HG03175 (cell line): ENCODE measurements at regions not wholly inside any gene's neighbourhood (a gene's known extent, or its start where the extent isn't known, plus 50 kb on each side); places are given as distances from the start of the nearest gene placed in this dataset.

Source experiments
- ATAC-seq: cut with Tn5 transposase; IDR thresholded peaks from one replicate; pipeline ENCODE4 v1.9.1; 2021; ENCODE audit warnings: mild to moderate bottlenecking, moderate library complexity; ENCODE audit not compliant: unreplicated experiment

DNA sequence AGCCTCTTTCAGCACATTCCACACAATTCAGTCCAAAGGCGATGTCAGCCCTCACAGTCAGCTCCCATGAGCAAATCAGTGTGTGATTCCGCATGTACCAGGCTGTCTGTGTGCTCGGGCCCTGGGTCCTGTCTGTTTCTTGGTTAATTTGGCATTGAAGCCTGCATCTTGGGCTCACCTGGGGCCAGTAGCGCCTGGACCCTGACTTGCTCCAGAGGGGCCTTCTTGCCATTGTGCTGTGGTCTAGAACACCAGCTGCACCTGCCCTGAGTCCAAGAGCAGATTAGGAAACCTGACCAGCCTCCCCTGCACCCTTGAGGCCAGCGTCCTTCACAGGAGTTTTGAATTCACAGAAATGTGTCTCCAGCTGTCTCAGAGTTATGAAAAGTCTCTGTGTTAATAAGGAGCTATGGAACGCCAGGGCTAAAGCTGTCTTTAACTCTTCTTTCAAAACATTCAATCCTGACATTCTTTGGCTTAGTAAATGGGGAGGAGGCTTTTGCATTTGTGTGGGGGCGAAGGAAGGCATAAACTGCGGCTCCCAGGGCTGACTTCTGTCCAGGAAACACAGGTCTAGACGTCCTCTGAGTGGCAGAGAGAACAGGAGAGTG lies 102.2 kb downstream of the ARF6 start:
- ATAC-seq: no peak

DNA sequence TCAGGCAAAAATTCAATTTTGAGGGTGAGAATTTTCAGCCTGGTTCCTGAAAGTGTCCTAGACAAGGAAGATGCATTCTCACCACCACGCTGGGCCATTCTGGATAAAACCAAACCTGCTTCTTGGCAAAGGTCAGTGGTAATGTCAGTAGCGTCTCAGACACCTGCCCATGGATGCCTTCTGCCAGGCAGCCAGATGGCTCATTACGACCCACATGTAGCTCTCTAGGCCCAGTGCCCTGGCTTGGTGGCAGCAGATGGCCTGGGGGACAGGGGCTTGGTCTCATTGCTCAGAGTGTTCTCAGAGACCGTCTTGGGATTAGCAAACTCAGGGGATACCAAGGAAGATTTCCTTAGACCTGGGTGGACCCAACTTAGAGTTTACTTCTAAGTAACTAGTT lies 105.1 kb downstream of the ARF6 start:
- no peak for ATAC-seq

DNA sequence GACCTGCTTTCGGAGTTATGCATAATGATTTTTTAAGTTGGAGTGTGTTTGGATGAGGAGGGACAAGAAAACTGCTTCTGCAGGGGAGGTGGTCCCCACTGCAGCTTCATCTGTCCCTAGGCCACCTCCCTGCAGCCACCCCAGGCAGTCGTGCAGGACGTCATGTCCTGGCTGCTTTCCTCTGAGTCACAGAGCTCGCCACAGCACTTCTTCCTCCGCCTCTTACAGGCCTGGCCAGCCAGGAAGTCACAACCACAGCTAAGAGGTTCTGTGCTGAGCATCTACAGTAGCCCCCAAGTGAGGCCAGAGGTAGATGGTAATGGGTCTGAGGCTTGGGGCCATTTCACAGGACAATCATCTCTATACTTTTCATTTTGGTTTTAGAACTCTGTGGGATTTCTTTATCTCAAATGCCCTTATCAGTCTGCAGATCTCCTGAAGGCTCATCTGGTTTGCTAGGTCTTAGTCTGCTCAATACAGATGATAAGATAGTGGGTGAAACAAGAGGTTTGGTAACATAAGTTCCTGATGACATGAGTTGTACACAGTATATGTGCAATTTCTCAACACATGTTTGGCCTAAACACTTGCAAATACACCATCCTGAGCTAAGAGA lies 106.4 kb downstream of the ARF6 start:
- peak; percentile 44 for ATAC-seq

DNA sequence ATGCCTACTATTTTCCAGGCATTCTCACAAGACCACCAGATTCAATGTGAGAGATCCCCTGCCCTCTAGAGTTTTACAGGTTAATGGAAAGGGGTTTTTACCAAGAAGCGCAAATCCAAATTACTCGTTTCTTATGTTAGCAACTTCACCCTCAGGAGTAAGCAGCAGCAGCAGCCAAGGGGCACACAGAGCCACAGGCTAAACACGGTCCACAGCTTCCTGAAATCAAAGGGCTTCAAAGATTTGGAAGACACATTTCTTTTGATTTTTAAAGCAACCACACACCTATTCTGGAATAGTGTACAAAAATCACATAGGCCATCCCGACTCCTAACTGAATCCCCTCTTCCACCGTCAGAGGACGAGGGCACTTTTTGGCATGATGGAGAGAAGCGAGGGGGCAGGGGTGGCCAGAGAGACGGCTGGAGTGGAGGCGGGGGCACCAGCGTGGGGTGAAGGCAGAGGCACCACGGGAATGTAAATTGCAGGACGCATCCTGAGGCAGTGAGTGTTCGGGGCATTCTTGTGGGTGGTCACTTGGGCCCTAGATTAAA lies 107.0 kb downstream of the ARF6 start:
- no peak for ATAC-seq

DNA sequence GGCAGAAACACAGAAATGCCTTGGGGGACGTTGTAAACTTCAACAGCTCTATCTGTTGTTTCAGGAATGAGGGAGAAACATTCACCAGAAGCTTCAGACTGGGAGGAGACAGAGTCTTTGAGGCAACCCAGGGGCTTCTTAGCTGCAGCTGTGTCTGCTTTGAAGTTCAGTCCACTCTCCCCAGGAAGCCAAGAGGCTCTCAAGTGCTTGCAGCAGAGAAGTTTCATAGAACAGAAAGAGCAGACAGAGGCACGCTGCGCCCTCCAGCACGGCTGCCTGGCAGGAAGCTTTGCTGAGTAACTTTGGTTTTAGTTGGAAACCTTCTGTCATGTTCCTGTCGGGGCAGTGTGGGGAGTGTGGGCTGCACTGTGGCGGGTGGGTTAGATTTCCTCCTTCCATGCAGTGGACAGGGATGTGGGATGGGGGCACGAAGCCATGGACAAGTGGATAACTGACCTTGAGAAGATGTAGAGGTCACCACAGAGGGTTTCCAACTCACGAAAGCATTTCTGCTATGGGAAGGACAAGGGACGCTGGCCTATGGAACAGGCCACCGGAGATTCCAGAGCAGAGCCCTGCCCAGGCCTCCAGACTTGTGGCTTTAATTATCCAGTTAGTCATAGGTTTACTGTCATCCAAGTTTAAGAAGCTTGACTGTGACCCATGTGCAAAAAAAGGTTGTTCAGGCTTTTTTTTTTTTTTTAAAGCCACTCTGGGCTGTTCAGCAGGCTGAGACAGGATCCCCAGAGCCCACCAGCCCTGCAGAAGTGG lies 107.7 kb downstream of the ARF6 start:
- no peak for ATAC-seq

DNA sequence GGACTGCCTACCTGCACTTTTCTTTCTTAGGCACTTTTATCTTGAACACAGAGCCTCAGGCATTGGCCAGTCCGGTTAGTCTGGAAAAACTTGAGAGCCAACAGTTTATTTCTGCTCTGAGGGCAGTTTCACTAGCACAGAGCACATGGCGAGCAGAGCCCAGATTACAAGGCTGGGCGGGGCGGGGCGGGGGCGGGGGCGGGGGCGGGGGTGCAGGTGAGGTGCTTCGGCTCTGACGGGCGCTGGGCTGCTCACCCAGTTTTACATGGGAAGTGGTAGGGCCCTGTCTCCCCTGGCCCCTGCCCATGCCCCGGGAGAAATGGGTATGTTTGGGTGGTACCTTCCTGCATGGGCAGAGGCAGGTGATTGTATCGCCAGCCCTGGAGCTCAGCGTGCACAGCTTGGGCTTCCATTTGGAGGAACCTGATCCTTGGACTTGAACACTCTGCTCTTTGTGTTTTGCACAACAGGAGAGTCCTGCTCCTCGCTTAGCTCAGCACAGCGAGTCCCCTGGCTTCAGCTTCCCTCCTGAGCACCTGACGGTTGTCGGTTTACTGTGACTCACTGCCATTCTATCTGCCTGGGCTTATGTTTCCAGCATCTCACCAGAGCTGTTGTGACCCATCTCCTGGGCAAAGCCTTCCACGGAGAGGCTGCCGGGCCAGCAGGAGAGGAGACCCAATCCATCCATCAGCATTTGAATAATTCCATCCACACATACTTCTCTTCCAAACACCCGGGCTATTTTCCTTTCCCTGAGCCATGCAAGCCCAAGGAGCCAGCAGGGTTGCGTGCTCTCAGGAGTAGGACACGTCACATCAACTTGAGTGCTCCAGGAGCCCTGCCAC lies 108.5 kb downstream of the ARF6 start:
- peak; percentile 39 for ATAC-seq

DNA sequence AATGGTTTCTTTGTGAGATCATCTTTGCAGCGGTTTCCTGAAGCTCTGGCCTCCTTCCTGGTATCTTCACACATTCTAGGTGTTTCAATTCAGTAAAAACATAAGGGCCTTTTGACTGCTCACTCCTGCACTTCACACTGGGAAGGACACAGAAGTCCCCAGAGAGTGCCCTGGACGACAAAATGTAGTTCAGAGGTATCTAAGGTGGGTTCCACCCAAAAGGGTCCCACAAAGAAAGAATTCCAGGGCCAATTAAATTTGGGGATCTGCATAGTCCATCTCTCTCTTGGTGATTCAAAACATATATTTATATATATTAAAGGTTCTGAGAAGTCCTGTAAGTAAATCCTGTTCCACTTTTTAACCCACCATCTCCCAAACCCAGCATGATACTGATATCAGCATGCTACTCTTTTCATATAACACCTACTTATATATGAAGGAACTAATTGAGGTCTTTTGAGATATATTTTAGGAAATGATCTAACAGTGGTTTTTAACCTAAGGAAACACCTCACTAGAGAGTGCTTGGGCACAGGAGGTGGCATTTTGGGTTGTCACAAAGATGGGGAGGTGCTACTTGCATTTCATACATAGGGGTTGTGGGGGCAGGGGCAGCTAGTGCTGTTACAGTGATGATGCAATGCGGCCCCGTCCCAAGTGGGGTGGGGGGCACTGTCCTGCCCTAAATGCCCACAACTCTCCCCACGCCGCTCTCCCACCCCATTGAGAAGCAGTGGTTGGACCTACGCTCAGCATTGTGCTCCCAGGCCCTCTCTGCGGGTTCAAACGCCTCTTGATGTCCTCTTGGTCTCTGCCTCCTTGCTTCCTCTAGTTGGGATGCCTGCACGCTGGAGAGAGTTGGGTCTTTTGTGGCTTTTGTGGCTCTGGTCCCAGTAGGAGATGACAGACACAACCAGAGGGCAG lies 109.4 kb downstream of the ARF6 start:
- ATAC-seq: no peak

DNA sequence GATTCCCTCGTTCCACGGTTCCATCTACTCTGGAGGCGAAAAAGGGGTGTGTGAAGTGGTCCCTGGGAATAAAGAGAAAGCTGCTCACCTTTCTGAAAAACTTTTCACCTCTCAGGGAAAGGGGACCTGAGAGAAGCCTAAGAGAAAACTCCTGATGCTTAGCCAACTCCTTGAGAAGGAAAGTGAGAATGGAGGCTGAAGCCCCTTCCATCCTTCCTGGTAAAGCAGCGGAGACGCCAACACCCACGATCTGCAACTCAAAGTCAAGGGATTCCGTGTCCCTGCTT lies 110.0 kb downstream of the ARF6 start:
- no peak for ATAC-seq

DNA sequence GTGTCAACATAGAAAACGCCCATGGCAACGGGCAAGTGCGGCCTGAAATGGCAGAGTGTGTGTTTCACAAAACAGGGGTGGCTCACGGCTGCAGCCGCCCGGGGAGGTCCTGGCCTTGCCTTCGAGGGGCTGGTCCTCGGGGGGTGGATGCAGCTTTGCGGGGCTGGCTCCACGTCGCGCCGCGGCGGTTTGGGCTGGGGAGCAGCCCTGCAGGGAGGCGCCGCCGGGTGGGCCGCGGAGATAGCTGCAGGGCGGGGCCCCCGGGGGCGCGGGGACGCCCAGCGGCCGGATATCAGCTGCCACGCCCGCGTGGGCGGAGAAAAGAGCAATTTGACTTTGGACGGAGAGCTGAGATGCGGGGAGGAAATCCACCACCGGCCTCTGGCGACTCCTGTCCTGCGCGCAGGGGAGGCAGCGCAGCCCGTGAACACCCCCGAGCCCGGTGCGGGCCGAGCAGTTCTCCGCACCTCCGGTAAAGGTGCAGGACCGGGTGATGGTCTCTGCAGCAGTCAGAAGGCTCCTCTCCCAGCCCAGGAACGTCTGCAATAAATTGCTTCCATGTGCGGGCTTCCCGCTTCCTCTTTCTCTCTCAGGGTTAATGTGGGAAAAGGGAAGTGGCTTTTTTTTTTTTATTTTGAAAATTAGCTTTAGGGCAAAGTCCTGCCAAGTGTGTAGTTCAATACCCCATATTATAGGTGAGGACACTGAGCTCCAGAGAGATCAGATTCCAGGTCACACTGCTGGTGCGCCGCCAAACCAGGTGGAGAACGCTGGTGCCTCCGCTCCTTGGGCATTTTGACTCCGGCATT lies 110.5 kb downstream of the ARF6 start:
- peak; percentile 43 for ATAC-seq

DNA sequence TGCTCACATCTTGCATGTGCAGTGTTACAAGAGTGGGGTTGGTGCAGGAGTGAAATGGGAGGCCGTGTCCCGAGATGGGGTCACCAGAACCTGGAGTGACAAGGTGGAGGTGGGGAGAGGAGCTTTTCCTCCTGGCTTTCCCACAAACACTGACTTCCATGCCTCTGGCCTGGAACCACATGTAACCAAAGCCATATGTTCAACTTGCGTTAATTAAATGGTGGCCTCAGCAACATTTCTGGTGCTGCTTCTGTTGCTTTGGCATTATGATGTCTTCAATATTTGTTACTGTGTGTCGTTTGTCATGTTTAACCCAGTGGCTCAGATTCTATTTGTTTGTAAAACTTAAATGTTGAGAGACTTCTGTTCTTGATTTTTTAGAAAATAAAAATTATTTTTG lies 110.2 kb downstream of the VCPKMT start:
- no peak for ATAC-seq

DNA sequence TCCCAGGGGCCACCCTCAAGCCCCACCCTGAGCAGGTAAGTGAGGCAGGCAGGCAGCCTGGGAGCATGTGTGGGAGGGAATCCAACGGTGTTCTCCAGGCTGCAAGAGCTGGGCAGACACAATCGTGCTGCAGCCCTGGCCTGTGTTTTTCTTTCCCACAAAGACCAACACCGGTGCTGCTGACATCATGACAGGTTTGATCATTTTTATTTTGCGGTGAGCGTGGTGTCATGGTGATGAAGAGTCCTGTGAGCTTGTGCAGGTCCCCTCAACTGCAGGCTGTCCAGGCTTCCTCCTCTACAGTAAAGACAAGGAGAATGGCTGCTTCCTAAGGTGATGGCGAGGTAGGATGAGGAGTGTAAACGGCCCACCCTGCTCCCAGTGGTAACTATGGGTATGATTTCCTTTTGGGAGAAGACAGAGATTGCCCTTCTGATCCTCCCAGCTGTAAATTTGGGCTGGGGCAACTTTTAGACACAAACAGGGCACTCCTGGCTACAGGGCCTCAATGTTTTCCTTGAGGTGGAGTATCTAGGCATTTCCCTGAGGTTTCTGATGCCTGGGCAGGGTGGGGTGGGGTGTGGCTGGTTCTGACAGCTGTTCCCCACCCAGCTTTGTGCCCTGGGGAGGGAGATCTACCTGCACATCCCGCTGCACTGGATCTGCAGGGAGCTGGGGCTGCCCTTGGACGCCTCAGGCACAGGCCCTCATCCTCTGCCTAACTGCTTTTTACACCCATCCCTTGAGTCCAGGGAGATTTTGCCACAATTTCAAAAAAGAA lies 109.1 kb downstream of the VCPKMT start:
- ATAC-seq: no peak

DNA sequence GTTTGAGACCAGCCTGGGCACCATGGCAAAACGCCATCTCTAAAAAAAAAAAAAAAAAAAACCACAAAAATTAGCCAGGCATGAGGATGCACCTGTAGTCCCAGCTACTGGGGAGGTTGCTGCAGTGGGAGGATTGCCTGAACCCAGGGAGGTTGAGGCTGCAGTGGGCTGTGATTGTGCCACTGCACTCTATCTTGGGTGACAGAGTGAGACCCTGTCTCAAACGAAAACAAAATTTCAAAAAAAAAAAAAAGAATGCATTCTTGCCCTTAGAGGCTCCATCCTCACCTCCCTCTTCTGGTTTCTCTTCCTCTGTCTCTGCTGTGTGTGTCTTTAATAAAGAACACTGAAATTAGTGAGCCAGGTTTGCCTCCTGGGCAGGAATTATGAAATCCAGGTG lies 107.8 kb downstream of the VCPKMT start:
- ATAC-seq: no peak

DNA sequence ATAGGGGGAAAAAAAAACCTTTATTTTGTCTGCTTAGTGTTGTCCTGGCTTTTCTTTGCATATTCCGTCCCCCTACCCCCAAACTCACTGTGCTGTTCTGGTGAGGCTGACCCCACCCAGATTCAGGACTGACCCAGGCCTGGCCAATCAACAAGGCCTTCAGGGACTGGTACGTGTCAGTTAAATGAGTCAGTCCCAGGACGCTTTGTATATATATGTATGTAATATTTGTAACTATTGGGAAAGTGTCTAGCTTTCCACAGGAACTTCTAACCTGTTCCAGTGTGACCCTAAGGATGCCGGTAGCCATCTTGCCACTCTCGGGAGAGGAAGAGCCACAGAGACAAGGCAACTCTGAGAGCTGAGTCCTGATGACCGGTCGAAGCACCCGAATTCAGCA lies 107.4 kb downstream of the VCPKMT start:
- ATAC-seq: no peak

DNA sequence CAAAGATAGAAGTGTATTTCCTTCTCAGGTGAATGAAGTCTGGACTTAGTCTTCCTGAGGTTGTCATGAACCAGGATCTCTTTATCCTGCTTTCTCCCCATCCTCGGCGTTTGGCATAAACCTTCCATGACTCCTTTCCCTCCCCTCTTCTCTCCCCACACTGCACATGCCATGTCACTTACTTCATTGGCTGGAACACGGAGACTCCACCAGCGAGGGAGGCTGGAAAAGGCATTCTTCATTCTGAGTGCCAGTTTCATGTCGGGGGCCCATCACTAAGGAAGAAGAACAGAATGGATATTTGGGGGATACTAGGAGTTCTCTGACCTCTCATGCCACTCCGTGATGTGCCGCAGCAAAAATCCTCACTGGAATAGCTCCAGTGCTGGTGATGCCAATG lies 105.6 kb downstream of the VCPKMT start:
- ATAC-seq: no peak

DNA sequence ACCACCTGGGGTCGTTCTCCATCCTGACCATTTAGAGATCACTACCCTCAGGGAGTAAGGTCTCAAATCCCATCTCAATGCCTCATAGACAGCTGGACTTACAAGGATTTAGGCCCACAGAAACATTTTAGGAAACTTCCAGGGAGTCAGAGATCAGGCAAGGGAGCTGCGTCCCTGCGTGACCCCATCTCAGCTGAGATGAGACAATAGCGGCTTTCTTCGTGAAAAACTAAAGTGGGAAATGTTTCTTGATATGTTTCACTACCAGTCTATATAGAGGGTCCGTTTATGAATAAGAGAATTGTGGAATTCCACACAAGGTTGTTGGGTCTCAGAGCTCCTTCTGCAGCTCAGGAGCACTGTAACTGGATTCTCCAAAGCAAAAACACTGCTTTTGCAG lies 105.1 kb downstream of the VCPKMT start:
- no peak for ATAC-seq

DNA sequence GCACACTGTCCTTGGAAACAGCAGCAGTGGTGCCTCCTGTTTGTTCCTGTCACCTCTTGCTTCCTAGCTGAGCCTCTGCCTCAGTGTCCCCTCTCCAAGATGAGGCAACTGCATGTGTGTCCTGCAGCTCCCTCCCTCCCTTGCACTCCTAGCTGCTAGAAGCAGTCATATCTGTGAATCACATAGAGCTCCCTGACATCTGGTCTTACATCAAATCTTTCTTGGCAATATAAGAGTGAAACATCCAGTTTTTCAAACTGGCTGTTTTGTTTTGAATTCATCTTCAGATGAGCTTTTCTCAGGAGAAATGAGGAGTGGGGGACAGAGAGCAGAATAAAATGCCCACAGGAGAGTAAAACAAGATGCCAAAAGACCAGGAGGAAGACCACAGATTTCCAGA lies 103.7 kb downstream of the VCPKMT start:
- ATAC-seq: no peak

DNA sequence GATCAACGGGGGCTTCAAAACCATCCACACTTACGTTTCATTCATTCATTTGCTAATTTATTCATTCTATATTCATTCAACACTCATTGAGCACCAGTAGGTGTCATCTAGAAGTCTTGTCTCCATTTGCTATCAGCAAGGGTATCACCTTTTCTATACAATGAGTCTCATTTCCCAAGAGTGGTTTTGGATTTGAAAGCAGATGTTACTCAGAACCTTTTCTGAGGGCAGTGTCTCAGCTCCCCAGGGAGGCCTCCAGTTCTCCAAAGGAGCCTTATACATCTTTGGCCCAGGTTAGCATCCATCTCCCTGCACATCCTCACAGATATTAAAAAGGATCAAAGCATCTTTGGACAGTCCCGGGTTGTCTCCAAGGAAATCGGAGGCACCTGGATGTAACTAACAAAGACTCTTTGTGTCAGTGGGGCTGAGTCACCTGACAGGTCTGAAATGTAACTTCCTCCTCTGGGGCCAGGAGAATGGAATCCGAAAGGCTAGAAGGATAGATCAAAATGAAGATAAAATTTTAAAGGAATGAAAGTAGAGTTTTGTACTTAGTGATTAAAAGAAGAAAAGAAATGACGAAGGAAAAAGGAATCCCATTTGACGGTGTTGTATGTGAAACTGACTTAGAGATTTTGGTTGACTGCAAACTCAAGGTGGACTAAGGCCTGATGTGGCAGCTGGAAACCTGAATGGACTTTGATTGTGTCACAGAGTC lies 103.0 kb downstream of the VCPKMT start:
- ATAC-seq: no peak

DNA sequence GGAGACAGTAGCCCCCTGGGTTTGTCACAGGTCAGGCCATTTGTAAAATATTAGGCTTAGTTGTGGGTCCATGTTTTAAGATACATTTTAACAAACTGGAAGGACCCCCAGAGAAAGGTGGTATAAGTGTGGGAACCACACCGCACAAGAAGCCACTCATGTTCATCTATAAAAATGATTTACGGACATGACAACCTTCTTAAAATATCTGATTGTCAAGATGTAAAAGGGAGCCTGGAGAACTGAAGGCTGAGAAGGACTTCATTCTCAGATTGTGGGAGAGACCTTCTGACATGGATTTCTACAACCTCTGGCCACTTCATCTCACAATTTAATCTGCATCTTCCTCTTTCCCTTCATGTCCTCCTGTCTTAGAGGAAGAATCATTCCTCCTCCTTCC lies 102.4 kb downstream of the VCPKMT start:
- no peak for ATAC-seq
